ENCODE measurements at regions not wholly inside any gene's neighbourhood (a gene's known extent, or its start where the extent isn't known, plus 50 kb on each side); places are given as distances from the start of the nearest gene placed in this dataset.

DNA sequence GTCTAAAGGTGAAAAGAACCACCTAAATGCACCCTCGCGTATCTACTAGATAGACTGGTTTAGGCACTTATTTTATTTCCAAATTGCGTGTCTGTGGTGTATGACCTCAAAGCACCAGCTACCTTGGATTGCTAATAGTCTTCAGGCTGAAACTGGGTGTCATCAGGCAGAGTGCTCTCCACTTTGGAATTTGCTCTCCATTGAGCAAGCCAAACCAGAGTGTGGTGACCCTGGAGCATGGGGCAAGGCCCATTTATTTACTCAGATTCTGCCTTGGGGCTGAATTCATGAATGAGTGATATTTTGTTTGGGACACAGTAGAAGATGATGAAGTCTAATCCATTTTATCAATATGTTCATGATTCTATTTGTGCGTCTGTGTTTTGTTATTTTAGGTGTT lies 812.8 kb upstream of the SLC35B3 start:
- Histone ChIP-seq H2AFZ (ENCODE audit: insufficient read depth, low read depth, low read length, poor library complexity, severe bottlenecking) (no peak overlapping the region), H3K27ac (ENCODE audit: low read depth in 1 of 2, low read length in 2 of 2) (no peak overlapping the region), H3K4me3 (replicated peaks in 1 of 3; ENCODE audit: low read depth in 2 of 3, low read length in 3 of 3) (no peak overlapping the region), H3K4me2 (replicated peaks; ENCODE audit: extremely low read depth, low read length, poor library complexity, severe bottlenecking) (no peak overlapping the region), H3K9ac (ENCODE audit: insufficient read depth, low read length, poor library complexity, severe bottlenecking) (no peak overlapping the region), H3K79me2 (ENCODE audit: insufficient read depth, low read length) (no peaks in the 10 kb centered on the region), H3K4me1 (ENCODE audit: control insufficient read depth in 1 of 2, insufficient read depth in 2 of 2, low read length in 2 of 2) (no peaks in the 10 kb centered on the region), H3K36me3 (replicated peaks in 1 of 2; ENCODE audit: control insufficient read depth in 1 of 2, insufficient read depth in 2 of 2, low read length in 2 of 2) (no peaks in the 10 kb centered on the region), H3K9me3 (replicated peaks in 1 of 2; ENCODE audit: control insufficient read depth in 1 of 2, insufficient read depth in 1 of 2, low read length in 2 of 2) (no peaks in the 10 kb centered on the region), H4K20me1 (ENCODE audit: insufficient read depth, low read length) (no peaks in the 10 kb centered on the region), H3K27me3 (ENCODE audit: control insufficient read depth in 2 of 2, insufficient read depth in 2 of 2, low read length in 2 of 2) (no peaks in the 10 kb centered on the region)
- Mint-ChIP-seq H3K27ac (no peak overlapping the region), H3K36me3 (no peaks in the 10 kb centered on the region), H3K27me3 (ENCODE audit: low read depth in 3 of 3) (peaks cover 0 to 2% (median 0%) of the 10 kb centered on the region in 3 donors), H3K4me3 (no peak overlapping the region), H3K9me3 (peaks cover 0 to 2% (median 0%) of the 10 kb centered on the region in 7 donors), H3K4me1 (no peaks in the 10 kb centered on the region)
- TF ChIP-seq, protein P1, sequence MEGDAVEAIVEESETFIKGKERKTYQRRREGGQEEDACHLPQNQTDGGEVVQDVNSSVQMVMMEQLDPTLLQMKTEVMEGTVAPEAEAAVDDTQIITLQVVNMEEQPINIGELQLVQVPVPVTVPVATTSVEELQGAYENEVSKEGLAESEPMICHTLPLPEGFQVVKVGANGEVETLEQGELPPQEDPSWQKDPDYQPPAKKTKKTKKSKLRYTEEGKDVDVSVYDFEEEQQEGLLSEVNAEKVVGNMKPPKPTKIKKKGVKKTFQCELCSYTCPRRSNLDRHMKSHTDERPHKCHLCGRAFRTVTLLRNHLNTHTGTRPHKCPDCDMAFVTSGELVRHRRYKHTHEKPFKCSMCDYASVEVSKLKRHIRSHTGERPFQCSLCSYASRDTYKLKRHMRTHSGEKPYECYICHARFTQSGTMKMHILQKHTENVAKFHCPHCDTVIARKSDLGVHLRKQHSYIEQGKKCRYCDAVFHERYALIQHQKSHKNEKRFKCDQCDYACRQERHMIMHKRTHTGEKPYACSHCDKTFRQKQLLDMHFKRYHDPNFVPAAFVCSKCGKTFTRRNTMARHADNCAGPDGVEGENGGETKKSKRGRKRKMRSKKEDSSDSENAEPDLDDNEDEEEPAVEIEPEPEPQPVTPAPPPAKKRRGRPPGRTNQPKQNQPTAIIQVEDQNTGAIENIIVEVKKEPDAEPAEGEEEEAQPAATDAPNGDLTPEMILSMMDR (IDR thresholded peaks at IDR 0.05): no peak
- DNase-seq: no peak
- intact Hi-C loops (cut with micrococcal nuclease): no loop called here
- WGBS (ENCODE audit: insufficient coverage): 100% methylated on average over 1 of the region's 4 CpGs

DNA sequence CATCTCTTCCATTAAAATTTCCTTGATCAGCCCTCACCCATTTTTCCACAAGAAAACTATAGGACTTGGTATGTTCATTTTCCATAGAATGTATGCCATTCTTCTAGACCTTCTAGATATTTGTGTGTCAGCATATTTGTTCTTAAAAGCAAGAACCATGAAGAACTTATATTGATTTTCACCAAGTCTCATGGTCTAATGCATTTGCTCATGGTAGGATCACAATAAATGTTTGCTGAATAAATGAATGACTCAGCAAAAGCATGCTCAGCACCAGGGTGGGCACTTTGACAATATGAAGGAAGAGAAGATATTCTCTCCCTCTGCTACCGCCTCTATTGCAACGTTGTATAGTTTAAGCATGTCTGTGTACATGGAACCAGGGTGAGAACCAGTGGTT lies 805.5 kb upstream of the SLC35B3 start:
- no peak for DNase-seq
- H3K4me1 ChIP-seq (ENCODE audit: control insufficient read depth in 1 of 2, insufficient read depth in 2 of 2, low read length in 2 of 2): no peaks in the 10 kb centered on the region
- TF ChIP-seq, protein P1 (IDR thresholded peaks at IDR 0.05): no peak
- no peak overlapping the region for H2AFZ ChIP-seq (ENCODE audit: insufficient read depth, low read depth, low read length, poor library complexity, severe bottlenecking)
- H4K20me1 ChIP-seq (ENCODE audit: insufficient read depth, low read length): no peaks in the 10 kb centered on the region
- H3K4me2 ChIP-seq (replicated peaks; ENCODE audit: extremely low read depth, low read length, poor library complexity, severe bottlenecking): no peak overlapping the region
- Mint-ChIP-seq H3K4me3 (no peak overlapping the region), H3K27me3 (ENCODE audit: low read depth in 3 of 3) (no peaks in the 10 kb centered on the region), H3K36me3 (no peaks in the 10 kb centered on the region), H3K27ac (no peak overlapping the region), H3K9me3 (peaks cover 0 to 3% (median 0%) of the 10 kb centered on the region in 7 donors), H3K4me1 (no peaks in the 10 kb centered on the region)
- H3K27ac ChIP-seq (ENCODE audit: low read depth in 1 of 2, low read length in 2 of 2): no peak overlapping the region
- no peaks in the 10 kb centered on the region for H3K27me3 ChIP-seq (ENCODE audit: control insufficient read depth in 2 of 2, insufficient read depth in 2 of 2, low read length in 2 of 2)
- H3K36me3 ChIP-seq (replicated peaks in 1 of 2; ENCODE audit: control insufficient read depth in 1 of 2, insufficient read depth in 2 of 2, low read length in 2 of 2): no peaks in the 10 kb centered on the region
- no peak overlapping the region for H3K4me3 ChIP-seq (replicated peaks in 1 of 3; ENCODE audit: low read depth in 2 of 3, low read length in 3 of 3)
- H3K9me3 ChIP-seq (replicated peaks in 1 of 2; ENCODE audit: control insufficient read depth in 1 of 2, insufficient read depth in 1 of 2, low read length in 2 of 2): no peaks in the 10 kb centered on the region
- intact Hi-C loops (cut with micrococcal nuclease): no loop called here
- H3K9ac ChIP-seq (ENCODE audit: insufficient read depth, low read length, poor library complexity, severe bottlenecking): no peak overlapping the region
- no peaks in the 10 kb centered on the region for H3K79me2 ChIP-seq (ENCODE audit: insufficient read depth, low read length)
- no CpG with 5 or more reads among the region's 2 CpGs for WGBS (ENCODE audit: insufficient coverage)
